ENCODE measurements at regions not wholly inside any gene's neighbourhood (a gene's known extent, or its start where the extent isn't known, plus 50 kb on each side); places are given as distances from the start of the nearest gene placed in this dataset.

GRCh38 chrX:52576946-52577345 is 60.1 kb upstream of the XAGE1B start:
- TF ChIP-seq POLR2A (IDR thresholded peaks at IDR 0.05; ENCODE audit: low read length), result no peak
- no peak for TF ChIP-seq GATA1 (IDR thresholded peaks at IDR 0.05; ENCODE audit: low read depth, low read length)
